B cell (primary cell): ENCODE measurements at regions not wholly inside any gene's neighbourhood (a gene's known extent, or its start where the extent isn't known, plus 50 kb on each side); places are given as distances from the start of the nearest gene placed in this dataset.

Experiments
- EZH2 ChIP-seq: IDR thresholded peaks from 2 replicates; pipeline ENCODE4 v1.6.1; 2012; ENCODE audit warnings: borderline replicate concordance, low read depth, mild to moderate bottlenecking, moderate library complexity, low read length; ENCODE audit not compliant: insufficient read depth, poor library complexity, severe bottlenecking
- TF ChIP-seq, protein P1 (sequence below): fragments of 200-600 bp; IDR thresholded peaks from one replicate; pipeline ENCODE4 v1.8.0; 2022; ENCODE audit warnings: antibody characterized with exemption, mild to moderate bottlenecking

DNA sequence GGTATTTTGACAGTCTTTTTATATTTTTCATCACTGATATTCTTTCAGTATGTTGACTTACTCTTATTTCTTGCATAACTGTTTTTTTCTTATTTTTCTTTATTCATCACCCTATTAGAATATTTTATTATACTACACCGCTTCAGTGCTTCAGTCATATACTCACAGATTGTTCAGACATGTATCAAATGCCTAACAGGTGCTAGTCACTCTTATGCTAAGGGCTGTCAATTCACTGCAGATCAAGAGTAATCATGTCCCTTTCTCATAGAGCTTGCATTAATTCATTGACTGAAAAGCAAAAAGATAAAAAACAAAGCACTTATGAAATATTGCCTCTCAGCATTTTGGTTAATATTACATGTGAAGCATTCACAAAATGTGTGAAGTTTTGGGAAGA lies 1435.6 kb downstream of the STIM2 start:
- TF ChIP-seq, protein P1, sequence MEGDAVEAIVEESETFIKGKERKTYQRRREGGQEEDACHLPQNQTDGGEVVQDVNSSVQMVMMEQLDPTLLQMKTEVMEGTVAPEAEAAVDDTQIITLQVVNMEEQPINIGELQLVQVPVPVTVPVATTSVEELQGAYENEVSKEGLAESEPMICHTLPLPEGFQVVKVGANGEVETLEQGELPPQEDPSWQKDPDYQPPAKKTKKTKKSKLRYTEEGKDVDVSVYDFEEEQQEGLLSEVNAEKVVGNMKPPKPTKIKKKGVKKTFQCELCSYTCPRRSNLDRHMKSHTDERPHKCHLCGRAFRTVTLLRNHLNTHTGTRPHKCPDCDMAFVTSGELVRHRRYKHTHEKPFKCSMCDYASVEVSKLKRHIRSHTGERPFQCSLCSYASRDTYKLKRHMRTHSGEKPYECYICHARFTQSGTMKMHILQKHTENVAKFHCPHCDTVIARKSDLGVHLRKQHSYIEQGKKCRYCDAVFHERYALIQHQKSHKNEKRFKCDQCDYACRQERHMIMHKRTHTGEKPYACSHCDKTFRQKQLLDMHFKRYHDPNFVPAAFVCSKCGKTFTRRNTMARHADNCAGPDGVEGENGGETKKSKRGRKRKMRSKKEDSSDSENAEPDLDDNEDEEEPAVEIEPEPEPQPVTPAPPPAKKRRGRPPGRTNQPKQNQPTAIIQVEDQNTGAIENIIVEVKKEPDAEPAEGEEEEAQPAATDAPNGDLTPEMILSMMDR: no peak
- TF ChIP-seq EZH2: no peak
